ENCODE measurements at regions not wholly inside any gene's neighbourhood (a gene's known extent, or its start where the extent isn't known, plus 50 kb on each side); places are given as distances from the start of the nearest gene placed in this dataset.
"Not testable (repeated sequence)": the region's sequence is repeated elsewhere in the genome, so short reads cannot be mapped to it uniquely, and the experiment has no call there.

GRCh38 chr6:57730726-57731125 lies 413.3 kb downstream of the PRIM2 start:
- H3K4me1 ChIP-seq (ENCODE audit: control insufficient read depth in 1 of 2, insufficient read depth in 2 of 2, low read length in 2 of 2); H4K20me1 ChIP-seq (ENCODE audit: insufficient read depth); POLR2A ChIA-PET; H3K79me2 ChIP-seq (ENCODE audit: insufficient read depth, low read length); H2AFZ ChIP-seq (ENCODE audit: low read depth, low read length, poor library complexity, severe bottlenecking); intact Hi-C loops (cut with micrococcal nuclease); H3K27ac ChIP-seq (ENCODE audit: low read depth, low read length); BruUV-seq (replicated peaks); H3K9me3 ChIP-seq (ENCODE audit: control insufficient read depth in 1 of 2, insufficient read depth in 1 of 2, low read depth in 1 of 2, low read length in 2 of 2); H3K4me3 ChIP-seq (replicated peaks in 1 of 2; ENCODE audit: low read depth in 1 of 2, low read length in 2 of 2); H3K9ac ChIP-seq (ENCODE audit: low read length); DNase-seq (ENCODE audit: low read depth, low spot score); CTCF ChIA-PET; H3K9me2 ChIP-seq (ENCODE audit: insufficient read depth); H3K36me3 ChIP-seq (ENCODE audit: control insufficient read depth in 1 of 2, insufficient read depth in 2 of 2, low read length in 2 of 2); H3K27me3 ChIP-seq (ENCODE audit: insufficient read depth, low read length); ATAC-seq; H3K4me2 ChIP-seq (ENCODE audit: low read length); RAD21 ChIA-PET (ENCODE audit: low non-redundant PET in 1 of 2, low total read pairs in 2 of 2, uncharacterized antibody in 2 of 2, unreplicated experiment in 2 of 2): not testable (repeated sequence)
- peak; percentile 3; the same call in 1 of the 2 replicates for TF ChIP-seq RAD21 (IDR thresholded peaks at IDR 0.05; ENCODE audit: low read depth)

- CTCF ChIA-PET; H3K79me2 ChIP-seq (ENCODE audit: insufficient read depth, low read length); intact Hi-C loops (cut with micrococcal nuclease); H3K4me2 ChIP-seq (ENCODE audit: low read length); H3K27ac ChIP-seq (ENCODE audit: low read depth, low read length); H3K9me2 ChIP-seq (ENCODE audit: insufficient read depth); BruUV-seq (replicated peaks); RAD21 ChIA-PET (ENCODE audit: low non-redundant PET in 1 of 2, low total read pairs in 2 of 2, uncharacterized antibody in 2 of 2, unreplicated experiment in 2 of 2); H3K9me3 ChIP-seq (ENCODE audit: control insufficient read depth in 1 of 2, insufficient read depth in 1 of 2, low read depth in 1 of 2, low read length in 2 of 2); H2AFZ ChIP-seq (ENCODE audit: low read depth, low read length, poor library complexity, severe bottlenecking); H3K4me3 ChIP-seq (replicated peaks in 1 of 2; ENCODE audit: low read depth in 1 of 2, low read length in 2 of 2); H3K36me3 ChIP-seq (ENCODE audit: control insufficient read depth in 1 of 2, insufficient read depth in 2 of 2, low read length in 2 of 2); ATAC-seq; H3K4me1 ChIP-seq (ENCODE audit: control insufficient read depth in 1 of 2, insufficient read depth in 2 of 2, low read length in 2 of 2); H4K20me1 ChIP-seq (ENCODE audit: insufficient read depth); POLR2A ChIA-PET; H3K9ac ChIP-seq (ENCODE audit: low read length); DNase-seq (ENCODE audit: low read depth, low spot score); H3K27me3 ChIP-seq (ENCODE audit: insufficient read depth, low read length): not testable (repeated sequence)
Measured at GRCh38 chr6:57747716-57748115, 430.3 kb downstream of the PRIM2 start.

- POLR2A ChIA-PET; H3K4me1 ChIP-seq (ENCODE audit: control insufficient read depth in 1 of 2, insufficient read depth in 2 of 2, low read length in 2 of 2); CTCF ChIA-PET; intact Hi-C loops (cut with micrococcal nuclease); H3K36me3 ChIP-seq (ENCODE audit: control insufficient read depth in 1 of 2, insufficient read depth in 2 of 2, low read length in 2 of 2); H3K4me2 ChIP-seq (ENCODE audit: low read length); DNase-seq (ENCODE audit: low read depth, low spot score); H3K27me3 ChIP-seq (ENCODE audit: insufficient read depth, low read length); H3K9me2 ChIP-seq (ENCODE audit: insufficient read depth); H3K27ac ChIP-seq (ENCODE audit: low read depth, low read length); H3K4me3 ChIP-seq (replicated peaks in 1 of 2; ENCODE audit: low read depth in 1 of 2, low read length in 2 of 2); H3K9ac ChIP-seq (ENCODE audit: low read length); H3K79me2 ChIP-seq (ENCODE audit: insufficient read depth, low read length); H3K9me3 ChIP-seq (ENCODE audit: control insufficient read depth in 1 of 2, insufficient read depth in 1 of 2, low read depth in 1 of 2, low read length in 2 of 2); H2AFZ ChIP-seq (ENCODE audit: low read depth, low read length, poor library complexity, severe bottlenecking); BruUV-seq (replicated peaks); RAD21 ChIA-PET (ENCODE audit: low non-redundant PET in 1 of 2, low total read pairs in 2 of 2, uncharacterized antibody in 2 of 2, unreplicated experiment in 2 of 2); ATAC-seq; H4K20me1 ChIP-seq (ENCODE audit: insufficient read depth): not testable (repeated sequence)
Measured at GRCh38 chr6:57759850-57760249, 442.4 kb downstream of the PRIM2 start.

GRCh38 chr6:57792720-57793397 lies 475.4 kb downstream of the PRIM2 start:
- H3K4me3 ChIP-seq (replicated peaks in 1 of 2; ENCODE audit: low read depth in 1 of 2, low read length in 2 of 2); BruUV-seq (replicated peaks); H3K9me2 ChIP-seq (ENCODE audit: insufficient read depth); RAD21 ChIA-PET (ENCODE audit: low non-redundant PET in 1 of 2, low total read pairs in 2 of 2, uncharacterized antibody in 2 of 2, unreplicated experiment in 2 of 2); DNase-seq (ENCODE audit: low read depth, low spot score); H3K79me2 ChIP-seq (ENCODE audit: insufficient read depth, low read length); POLR2A ChIA-PET; H3K9ac ChIP-seq (ENCODE audit: low read length); H3K36me3 ChIP-seq (ENCODE audit: control insufficient read depth in 1 of 2, insufficient read depth in 2 of 2, low read length in 2 of 2); H3K9me3 ChIP-seq (ENCODE audit: control insufficient read depth in 1 of 2, insufficient read depth in 1 of 2, low read depth in 1 of 2, low read length in 2 of 2); H2AFZ ChIP-seq (ENCODE audit: low read depth, low read length, poor library complexity, severe bottlenecking); H3K27me3 ChIP-seq (ENCODE audit: insufficient read depth, low read length); H4K20me1 ChIP-seq (ENCODE audit: insufficient read depth); H3K27ac ChIP-seq (ENCODE audit: low read depth, low read length); H3K4me2 ChIP-seq (ENCODE audit: low read length); H3K4me1 ChIP-seq (ENCODE audit: control insufficient read depth in 1 of 2, insufficient read depth in 2 of 2, low read length in 2 of 2); CTCF ChIA-PET; intact Hi-C loops (cut with micrococcal nuclease): not testable (repeated sequence)
- ATAC-seq, result peak; percentile 44; the same call in 1 of the 2 replicates
